H1 (cell line): ENCODE measurements at regions not wholly inside any gene's neighbourhood (a gene's known extent, or its start where the extent isn't known, plus 50 kb on each side); places are given as distances from the start of the nearest gene placed in this dataset.

Experiments used
- CTCF ChIA-PET: fragments of 300-600 bp; sonication (Branson Sonifier 250); formaldehyde crosslinking; loops from one replicate; lab custom pipeline; 2021; ENCODE audit not compliant: partially characterized antibody; lab: Charles Lee
- POLR2A ChIA-PET: fragments of 300-600 bp; sonication (Branson Sonifier 250); formaldehyde crosslinking; loops from one replicate; lab custom pipeline; 2021; ENCODE audit warnings: inconsistent platforms; ENCODE audit not compliant: partially characterized antibody; lab: Charles Lee
- DNase-seq, 2 experiments: peaks; one replicate each; pipeline versions ENCODE4 v3.0.0 to v3.0.0-alpha.2; 2010 to 2022; ENCODE audit warnings: low spot score in 2 of 2, low read depth in 1 of 2, mixed read lengths in 1 of 2
- FAIRE-seq: peaks from 2 replicates; lab custom pipeline; 2011; peaks lifted over from hg19 to GRCh38; lab: Jason Lieb, UNC
- H2AFZ ChIP-seq: 2 replicates; pipeline ENCODE4 v1.8.1; 2012; ENCODE audit warnings: low read length, inconsistent platforms
- H2AK5ac ChIP-seq: 2 replicates; pipeline ENCODE4 v1.6.1; 2013; ENCODE audit warnings: low read depth, low read length
- H2BK120ac ChIP-seq: replicated peaks from 2 replicates; pipeline ENCODE3; 2013; ENCODE audit warnings: low read depth, low read length, inconsistent platforms
- H2BK12ac ChIP-seq: 2 replicates; pipeline ENCODE4 v1.6.1; 2013; ENCODE audit warnings: low read depth, low read length
- H2BK15ac ChIP-seq: 2 replicates; pipeline ENCODE4 v1.6.1; 2013; ENCODE audit warnings: low read length
- H2BK20ac ChIP-seq: 2 replicates; pipeline ENCODE4 v1.6.1; 2013; ENCODE audit warnings: low read length
- H2BK5ac ChIP-seq: 2 replicates; pipeline ENCODE4 v1.6.1; 2013; ENCODE audit warnings: low read depth, low read length
- H3K14ac ChIP-seq: 2 replicates; pipeline ENCODE4 v1.6.1; 2013; ENCODE audit warnings: inconsistent platforms; ENCODE audit not compliant: insufficient read length
- H3K18ac ChIP-seq: 2 replicates; pipeline ENCODE4 v1.6.1; 2013; ENCODE audit warnings: low read length; ENCODE audit errors: extremely low read depth
- H3K23ac ChIP-seq: 2 replicates; pipeline ENCODE4 v1.6.1; 2013; ENCODE audit warnings: inconsistent platforms; ENCODE audit not compliant: insufficient read length
- H3K23me2 ChIP-seq: 2 replicates; pipeline ENCODE4 v1.6.1; 2013; ENCODE audit warnings: low read depth, low read length
- H3K27ac ChIP-seq: 2 replicates; pipeline ENCODE4 v1.6.1; 2011; ENCODE audit warnings: low read depth, low read length, inconsistent platforms
- H3K27me3 ChIP-seq, 4 experiments: replicated peaks in 1 of 4; 1 replicate in 1 of 4; 2 replicates in 3 of 4; pipeline versions ENCODE4 v1.6.1 to v1.8.1; 2011 to 2013; ENCODE audit warnings: low read length in 3 of 4, mild to moderate bottlenecking in 3 of 4, inconsistent platforms in 2 of 4, mixed read lengths in 2 of 4, moderate library complexity in 1 of 4; ENCODE audit not compliant: control insufficient read depth in 3 of 4, insufficient read depth in 3 of 4; ENCODE audit errors: extremely low read depth in 1 of 4
- H3K36me3 ChIP-seq, 4 experiments: 2 replicates each; pipeline versions ENCODE4 v1.6.1 to v1.8.1; 2011 to 2013; ENCODE audit warnings: mild to moderate bottlenecking in 4 of 4, low read length in 3 of 4, moderate library complexity in 2 of 4, control low read depth in 1 of 4, inconsistent platforms in 1 of 4; ENCODE audit not compliant: insufficient read depth in 4 of 4, control insufficient read depth in 2 of 4
- H3K4ac ChIP-seq: replicated peaks from 2 replicates; pipeline ENCODE3; 2013; ENCODE audit warnings: low read length, low read depth, mixed read lengths, inconsistent platforms; ENCODE audit not compliant: insufficient read length
- H3K4me1 ChIP-seq, 4 experiments: replicated peaks in 1 of 4; 1 replicate in 1 of 4; 2 replicates in 3 of 4; pipeline versions ENCODE4 v1.6.1 to v1.8.1; 2011 to 2013; ENCODE audit warnings: low read length in 3 of 4, inconsistent platforms in 2 of 4, mixed read lengths in 1 of 4; ENCODE audit not compliant: insufficient read depth in 4 of 4, control insufficient read depth in 3 of 4
- H3K4me2 ChIP-seq, 2 experiments: 2 replicates each; pipeline versions ENCODE4 v1.6.1 to v1.8.1; 2011 to 2013; ENCODE audit warnings: low read depth in 2 of 2, low read length in 2 of 2, control low read depth in 1 of 2, inconsistent platforms in 1 of 2, mild to moderate bottlenecking in 1 of 2; ENCODE audit not compliant: insufficient read depth in 1 of 2
- H3K4me3 ChIP-seq, 4 experiments: fragments of 200-600, 300-600 bp in 1 of 4; sonication (generic), shearing (Covaris generic), sonication (Bioruptor Twin) in 1 of 4; 2 replicates each; pipeline versions ENCODE4 v1.5.1 to v1.8.1; 2011 to 2016; ENCODE audit warnings: low read length in 4 of 4, low read depth in 3 of 4, control low read depth in 2 of 4, inconsistent platforms in 2 of 4, mild to moderate bottlenecking in 2 of 4, mixed read lengths in 1 of 4, moderate library complexity in 1 of 4; ENCODE audit not compliant: insufficient read depth in 2 of 4; ENCODE audit errors: extremely low read depth in 1 of 4
- H3K56ac ChIP-seq: replicated peaks from 2 replicates; pipeline ENCODE3; 2013; ENCODE audit warnings: low read depth, mild to moderate bottlenecking, mixed read lengths, low read length, inconsistent platforms; ENCODE audit not compliant: insufficient read length
- H3K79me1 ChIP-seq: 2 replicates; pipeline ENCODE4 v1.6.1; 2013; ENCODE audit warnings: low read depth, low read length, control low read depth
- H3K79me2 ChIP-seq, 2 experiments: 2 replicates each; pipeline versions ENCODE4 v1.6.1 to v1.8.1; 2012 to 2013; ENCODE audit warnings: low read length in 2 of 2, mild to moderate bottlenecking in 2 of 2, inconsistent platforms in 1 of 2; ENCODE audit not compliant: insufficient read depth in 2 of 2, control insufficient read depth in 1 of 2
- H3K9ac ChIP-seq, 4 experiments: replicated peaks in 1 of 4; 1 replicate in 1 of 4; 2 replicates in 3 of 4; pipeline versions ENCODE4 v1.6.1 to v1.8.1; 2011 to 2013; ENCODE audit warnings: low read depth in 3 of 4, low read length in 3 of 4, control low read depth in 2 of 4, mild to moderate bottlenecking in 2 of 4, moderate library complexity in 2 of 4, inconsistent platforms in 1 of 4; ENCODE audit errors: extremely low read depth in 1 of 4
- H3K9me3 ChIP-seq, 2 experiments: 2 replicates each; pipeline versions ENCODE4 v1.6.1 to v1.8.1; 2012 to 2013; ENCODE audit warnings: mild to moderate bottlenecking in 2 of 2, moderate library complexity in 2 of 2, control low read depth in 1 of 2, inconsistent platforms in 1 of 2, low read depth in 1 of 2, low read length in 1 of 2, mixed read lengths in 1 of 2; ENCODE audit not compliant: insufficient read depth in 2 of 2
- H4K20me1 ChIP-seq, 2 experiments: replicated peaks in 1 of 2; 2 replicates each; pipeline versions ENCODE3 to v1.8.1; 2011 to 2013; ENCODE audit warnings: inconsistent platforms in 2 of 2, low read length in 2 of 2, mild to moderate bottlenecking in 1 of 2; ENCODE audit not compliant: insufficient read depth in 2 of 2, control insufficient read depth in 1 of 2
- H4K5ac ChIP-seq: 2 replicates; pipeline ENCODE4 v1.6.1; 2013; ENCODE audit warnings: low read length, low read depth, mixed read lengths, inconsistent platforms; ENCODE audit not compliant: insufficient read length
- H4K8ac ChIP-seq: 2 replicates; pipeline ENCODE4 v1.8.0; 2013; ENCODE audit warnings: mild to moderate bottlenecking, moderate library complexity, low read length, inconsistent platforms; ENCODE audit not compliant: insufficient read depth; ENCODE audit errors: extremely low read depth
- H4K91ac ChIP-seq: replicated peaks from 2 replicates; pipeline ENCODE3; 2013; ENCODE audit warnings: low read length, mixed read lengths, inconsistent platforms; ENCODE audit not compliant: insufficient read length
- CEBPB ChIP-seq: IDR thresholded peaks from 2 replicates; pipeline ENCODE4 v1.6.1; 2012; ENCODE audit warnings: low read depth, low read length
- RAD21 ChIP-seq, 2 experiments: IDR thresholded peaks in 1 of 2; conservative IDR thresholded peaks in 1 of 2; 2 replicates each; pipeline ENCODE4 v1.6.1; 2011; ENCODE audit warnings: low read depth in 2 of 2, low read length in 2 of 2, improper control_type of control experiment in 1 of 2, inconsistent platforms in 1 of 2, mild to moderate bottlenecking in 1 of 2, moderate library complexity in 1 of 2
- RXRA ChIP-seq: IDR thresholded peaks from 2 replicates; pipeline ENCODE4 v1.6.1; 2011; ENCODE audit warnings: low read depth, mild to moderate bottlenecking, low read length, moderate library complexity; ENCODE audit not compliant: insufficient read depth
- USF2 ChIP-seq: IDR thresholded peaks from 2 replicates; pipeline ENCODE4 v1.6.1; 2011; ENCODE audit warnings: low read length, improper control_type of control experiment
- WGBS, 2 experiments: shearing (Covaris generic) in 1 of 2; methylation state at CpG; one replicate each; pipeline versions ENCODE4 v1.1.6 to v1.1.7; 2013 to 2015; ENCODE audit warnings: low lambda C conversion rate in 2 of 2, mixed read lengths in 2 of 2, inconsistent platforms in 1 of 2, low coverage in 1 of 2, missing lambda C conversion rate in 1 of 2; ENCODE audit not compliant: insufficient replicate concordance in 2 of 2, insufficient coverage in 1 of 2, insufficient read length in 1 of 2; ENCODE audit errors: extremely low coverage in 1 of 2, missing lambda C conversion rate in 1 of 2; 5-methylcytosine and 5-hydroxymethylcytosine counted together
- TF ChIP-seq, protein P1 (sequence below), 3 experiments: IDR thresholded peaks; 1 replicate in 2 of 3; 2 replicates in 1 of 3; pipeline versions ENCODE4 v1.5.1 to v1.6.1; 2011; ENCODE audit warnings: low read length in 3 of 3, mild to moderate bottlenecking in 3 of 3, inconsistent platforms in 2 of 3, low read depth in 1 of 3, moderate library complexity in 1 of 3; ENCODE audit not compliant: insufficient read depth in 1 of 3; ENCODE audit errors: control extremely low read depth in 1 of 3

- no peak overlapping the region for H4K8ac ChIP-seq
- no peak overlapping the region for H3K9ac ChIP-seq
- H3K36me3 ChIP-seq: no peaks in the 10 kb centered on the region
- no peak overlapping the region for H4K5ac ChIP-seq
- no peak overlapping the region for H2BK5ac ChIP-seq
- no peak overlapping the region for H2BK20ac ChIP-seq
- 51% methylated on average over 14 of the region's 14 CpGs; no CpG with 5 or more reads in 1 of the 2 experiments for WGBS, 2 experiments
- H3K4me2 ChIP-seq: no peak overlapping the region
- H3K56ac ChIP-seq: no peak overlapping the region
- TF ChIP-seq RXRA: no peak
- peak; percentile 90 to 94 for TF ChIP-seq RAD21 (IDR thresholded peaks at IDR 0.05 in 1 of 2, conservative IDR thresholded peaks at IDR 0.05 in 1 of 2; ENCODE audit: low read depth in 2 of 2, low read length in 2 of 2)
- no peak for TF ChIP-seq USF2
- TF ChIP-seq CEBPB: peak; percentile 80
- TF ChIP-seq, protein P1, sequence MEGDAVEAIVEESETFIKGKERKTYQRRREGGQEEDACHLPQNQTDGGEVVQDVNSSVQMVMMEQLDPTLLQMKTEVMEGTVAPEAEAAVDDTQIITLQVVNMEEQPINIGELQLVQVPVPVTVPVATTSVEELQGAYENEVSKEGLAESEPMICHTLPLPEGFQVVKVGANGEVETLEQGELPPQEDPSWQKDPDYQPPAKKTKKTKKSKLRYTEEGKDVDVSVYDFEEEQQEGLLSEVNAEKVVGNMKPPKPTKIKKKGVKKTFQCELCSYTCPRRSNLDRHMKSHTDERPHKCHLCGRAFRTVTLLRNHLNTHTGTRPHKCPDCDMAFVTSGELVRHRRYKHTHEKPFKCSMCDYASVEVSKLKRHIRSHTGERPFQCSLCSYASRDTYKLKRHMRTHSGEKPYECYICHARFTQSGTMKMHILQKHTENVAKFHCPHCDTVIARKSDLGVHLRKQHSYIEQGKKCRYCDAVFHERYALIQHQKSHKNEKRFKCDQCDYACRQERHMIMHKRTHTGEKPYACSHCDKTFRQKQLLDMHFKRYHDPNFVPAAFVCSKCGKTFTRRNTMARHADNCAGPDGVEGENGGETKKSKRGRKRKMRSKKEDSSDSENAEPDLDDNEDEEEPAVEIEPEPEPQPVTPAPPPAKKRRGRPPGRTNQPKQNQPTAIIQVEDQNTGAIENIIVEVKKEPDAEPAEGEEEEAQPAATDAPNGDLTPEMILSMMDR (IDR thresholded peaks at IDR 0.05; ENCODE audit: control extremely low read depth in 1 of 3, insufficient read depth in 1 of 3, low read depth in 1 of 3, low read length in 3 of 3): peak; percentile 34 to 71 (median 64)
- H2BK12ac ChIP-seq: no peak overlapping the region
- H3K27ac ChIP-seq: no peak overlapping the region
- H3K27me3 ChIP-seq: no peaks in the 10 kb centered on the region
- DNase-seq (peak; percentile 53 to 91), FAIRE-seq (peak; percentile 69)
- H3K18ac ChIP-seq: no peak overlapping the region
- peaks cover 0 to 2% (median 0%) of the 10 kb centered on the region in 4 experiments; a peak in 1 of 7 replicates for H3K4me1 ChIP-seq
- no peak overlapping the region for H2AFZ ChIP-seq
- no peak overlapping the region for H2BK120ac ChIP-seq
- no peak overlapping the region for H4K91ac ChIP-seq
- H4K20me1 ChIP-seq: no peaks in the 10 kb centered on the region
- H3K79me1 ChIP-seq: no peaks in the 10 kb centered on the region
- no peak overlapping the region for H3K23ac ChIP-seq
- no peak overlapping the region for H3K14ac ChIP-seq
- no peak overlapping the region for H2BK15ac ChIP-seq
- H3K79me2 ChIP-seq: no peaks in the 10 kb centered on the region
- no peaks in the 10 kb centered on the region for H3K23me2 ChIP-seq
- H3K4ac ChIP-seq: no peak overlapping the region
- ChIA-PET CTCF (interaction anchor here (0.7 to 3.0 kb wide), 27 partner anchors 14 to 832 kb away, joined by 3 to 33 read pairs (median 5); partner anchors contain the start of gene RHOU), POLR2A (interaction anchor here (1.5 kb wide), 1 partner anchor 590 kb away, joined by 3 read pairs; no protein-coding TSS in a partner anchor)
- H2AK5ac ChIP-seq: no peak overlapping the region
- no peaks in the 10 kb centered on the region for H3K9me3 ChIP-seq
- H3K4me3 ChIP-seq: no peak overlapping the region
Measured at GRCh38 chr1:228664399-228664914, 70.8 kb upstream of the RHOU start.
